Astrocyte of the cerebellum (primary cell): ENCODE measurements at regions not wholly inside any gene's neighbourhood (a gene's known extent, or its start where the extent isn't known, plus 50 kb on each side); places are given as distances from the start of the nearest gene placed in this dataset.

Source experiments
- DNase-seq: peaks from one replicate; pipeline ENCODE4 v3.0.0-alpha.2; 2011; ENCODE audit warnings: low read depth
- H3K4me3 ChIP-seq: 2 replicates; pipeline ENCODE4 v1.5.1; 2011; ENCODE audit warnings: mild to moderate bottlenecking, low read depth, low read length, moderate library complexity
- CTCF ChIP-seq: IDR thresholded peaks from 2 replicates; pipeline ENCODE4 v1.5.1; 2012; ENCODE audit warnings: low read length, low read depth, moderate library complexity, mild to moderate bottlenecking; ENCODE audit errors: missing control alignments
- in situ Hi-C: cut with HindIII; loops from 2 replicates; pipeline ENCODE4 v1.10.0; 2017; ENCODE audit warnings: low sequenced_read_pairs

- no peak for TF ChIP-seq CTCF
- no peak overlapping the region for H3K4me3 ChIP-seq
- DNase-seq = no peak
- in situ Hi-C loops = loop anchor here (5.0 kb wide), 1 partner anchor 55 kb away; no protein-coding TSS in a partner anchor
Observed at GRCh38 chr5:138702166-138703077, 50.8 kb upstream of the CTNNA1 start.

- TF ChIP-seq CTCF = no peak
- no peak for DNase-seq
- H3K4me3 ChIP-seq = no peak overlapping the region
- in situ Hi-C loops = loop anchor here (5.0 kb wide), 1 partner anchor 54 kb away; no protein-coding TSS in a partner anchor
Observed at GRCh38 chr5:138701678-138702077, 51.5 kb upstream of the CTNNA1 start.

- in situ Hi-C loops = loop anchor here (5.0 kb wide), 1 partner anchor 53 kb away; no protein-coding TSS in a partner anchor
- TF ChIP-seq CTCF = no peak
- no peak for DNase-seq
- no peak overlapping the region for H3K4me3 ChIP-seq
Observed at GRCh38 chr5:138700581-138701362, 52.5 kb upstream of the CTNNA1 start.

GRCh38 chr5:138699482-138699881 lies 53.7 kb upstream of the CTNNA1 start:
- no peak for DNase-seq
- H3K4me3 ChIP-seq = no peak overlapping the region
- in situ Hi-C loops = no loop called here
- TF ChIP-seq CTCF = no peak

GRCh38 chr5:138698713-138699112 lies 54.5 kb upstream of the CTNNA1 start:
- DNase-seq = no peak
- no peak for TF ChIP-seq CTCF
- in situ Hi-C loops = no loop called here
- no peak overlapping the region for H3K4me3 ChIP-seq

GRCh38 chr5:138697720-138698360 lies 55.4 kb upstream of the CTNNA1 start:
- no peak for TF ChIP-seq CTCF
- in situ Hi-C loops = no loop called here
- DNase-seq = no peak
- no peak overlapping the region for H3K4me3 ChIP-seq
